H1 (cell line): ENCODE measurements at regions not wholly inside any gene's neighbourhood (a gene's known extent, or its start where the extent isn't known, plus 50 kb on each side); places are given as distances from the start of the nearest gene placed in this dataset.

Source experiments
- CTCF ChIA-PET: fragments of 300-600 bp; sonication (Branson Sonifier 250); formaldehyde crosslinking; loops from one replicate; lab custom pipeline; 2021; ENCODE audit not compliant: partially characterized antibody; lab: Charles Lee
- POLR2A ChIA-PET: fragments of 300-600 bp; sonication (Branson Sonifier 250); formaldehyde crosslinking; loops from one replicate; lab custom pipeline; 2021; ENCODE audit warnings: inconsistent platforms; ENCODE audit not compliant: partially characterized antibody; lab: Charles Lee
- DNase-seq, 2 experiments: peaks; one replicate each; pipeline versions ENCODE4 v3.0.0 to v3.0.0-alpha.2; 2010 to 2022; ENCODE audit warnings: low spot score in 2 of 2, low read depth in 1 of 2, mixed read lengths in 1 of 2
- FAIRE-seq: peaks from 2 replicates; lab custom pipeline; 2011; peaks lifted over from hg19 to GRCh38; lab: Jason Lieb, UNC
- H2AFZ ChIP-seq: 2 replicates; pipeline ENCODE4 v1.8.1; 2012; ENCODE audit warnings: low read length, inconsistent platforms
- H2AK5ac ChIP-seq: 2 replicates; pipeline ENCODE4 v1.6.1; 2013; ENCODE audit warnings: low read depth, low read length
- H2BK120ac ChIP-seq: replicated peaks from 2 replicates; pipeline ENCODE3; 2013; ENCODE audit warnings: low read depth, low read length, inconsistent platforms
- H2BK12ac ChIP-seq: 2 replicates; pipeline ENCODE4 v1.6.1; 2013; ENCODE audit warnings: low read depth, low read length
- H2BK15ac ChIP-seq: 2 replicates; pipeline ENCODE4 v1.6.1; 2013; ENCODE audit warnings: low read length
- H2BK20ac ChIP-seq: 2 replicates; pipeline ENCODE4 v1.6.1; 2013; ENCODE audit warnings: low read length
- H2BK5ac ChIP-seq: 2 replicates; pipeline ENCODE4 v1.6.1; 2013; ENCODE audit warnings: low read depth, low read length
- H3K14ac ChIP-seq: 2 replicates; pipeline ENCODE4 v1.6.1; 2013; ENCODE audit warnings: inconsistent platforms; ENCODE audit not compliant: insufficient read length
- H3K18ac ChIP-seq: 2 replicates; pipeline ENCODE4 v1.6.1; 2013; ENCODE audit warnings: low read length; ENCODE audit errors: extremely low read depth
- H3K23ac ChIP-seq: 2 replicates; pipeline ENCODE4 v1.6.1; 2013; ENCODE audit warnings: inconsistent platforms; ENCODE audit not compliant: insufficient read length
- H3K23me2 ChIP-seq: 2 replicates; pipeline ENCODE4 v1.6.1; 2013; ENCODE audit warnings: low read depth, low read length
- H3K27ac ChIP-seq: 2 replicates; pipeline ENCODE4 v1.6.1; 2011; ENCODE audit warnings: low read depth, low read length, inconsistent platforms
- H3K27me3 ChIP-seq, 4 experiments: replicated peaks in 1 of 4; 1 replicate in 1 of 4; 2 replicates in 3 of 4; pipeline versions ENCODE4 v1.6.1 to v1.8.1; 2011 to 2013; ENCODE audit warnings: low read length in 3 of 4, mild to moderate bottlenecking in 3 of 4, inconsistent platforms in 2 of 4, mixed read lengths in 2 of 4, moderate library complexity in 1 of 4; ENCODE audit not compliant: control insufficient read depth in 3 of 4, insufficient read depth in 3 of 4; ENCODE audit errors: extremely low read depth in 1 of 4
- H3K36me3 ChIP-seq, 4 experiments: 2 replicates each; pipeline versions ENCODE4 v1.6.1 to v1.8.1; 2011 to 2013; ENCODE audit warnings: mild to moderate bottlenecking in 4 of 4, low read length in 3 of 4, moderate library complexity in 2 of 4, control low read depth in 1 of 4, inconsistent platforms in 1 of 4; ENCODE audit not compliant: insufficient read depth in 4 of 4, control insufficient read depth in 2 of 4
- H3K4ac ChIP-seq: replicated peaks from 2 replicates; pipeline ENCODE3; 2013; ENCODE audit warnings: low read length, low read depth, mixed read lengths, inconsistent platforms; ENCODE audit not compliant: insufficient read length
- H3K4me1 ChIP-seq, 4 experiments: replicated peaks in 1 of 4; 1 replicate in 1 of 4; 2 replicates in 3 of 4; pipeline versions ENCODE4 v1.6.1 to v1.8.1; 2011 to 2013; ENCODE audit warnings: low read length in 3 of 4, inconsistent platforms in 2 of 4, mixed read lengths in 1 of 4; ENCODE audit not compliant: insufficient read depth in 4 of 4, control insufficient read depth in 3 of 4
- H3K4me2 ChIP-seq, 2 experiments: 2 replicates each; pipeline versions ENCODE4 v1.6.1 to v1.8.1; 2011 to 2013; ENCODE audit warnings: low read depth in 2 of 2, low read length in 2 of 2, control low read depth in 1 of 2, inconsistent platforms in 1 of 2, mild to moderate bottlenecking in 1 of 2; ENCODE audit not compliant: insufficient read depth in 1 of 2
- H3K4me3 ChIP-seq, 4 experiments: fragments of 200-600, 300-600 bp in 1 of 4; sonication (generic), shearing (Covaris generic), sonication (Bioruptor Twin) in 1 of 4; 2 replicates each; pipeline versions ENCODE4 v1.5.1 to v1.8.1; 2011 to 2016; ENCODE audit warnings: low read length in 4 of 4, low read depth in 3 of 4, control low read depth in 2 of 4, inconsistent platforms in 2 of 4, mild to moderate bottlenecking in 2 of 4, mixed read lengths in 1 of 4, moderate library complexity in 1 of 4; ENCODE audit not compliant: insufficient read depth in 2 of 4; ENCODE audit errors: extremely low read depth in 1 of 4
- H3K56ac ChIP-seq: replicated peaks from 2 replicates; pipeline ENCODE3; 2013; ENCODE audit warnings: low read depth, mild to moderate bottlenecking, mixed read lengths, low read length, inconsistent platforms; ENCODE audit not compliant: insufficient read length
- H3K79me1 ChIP-seq: 2 replicates; pipeline ENCODE4 v1.6.1; 2013; ENCODE audit warnings: low read depth, low read length, control low read depth
- H3K79me2 ChIP-seq, 2 experiments: 2 replicates each; pipeline versions ENCODE4 v1.6.1 to v1.8.1; 2012 to 2013; ENCODE audit warnings: low read length in 2 of 2, mild to moderate bottlenecking in 2 of 2, inconsistent platforms in 1 of 2; ENCODE audit not compliant: insufficient read depth in 2 of 2, control insufficient read depth in 1 of 2
- H3K9ac ChIP-seq, 4 experiments: replicated peaks in 1 of 4; 1 replicate in 1 of 4; 2 replicates in 3 of 4; pipeline versions ENCODE4 v1.6.1 to v1.8.1; 2011 to 2013; ENCODE audit warnings: low read depth in 3 of 4, low read length in 3 of 4, control low read depth in 2 of 4, mild to moderate bottlenecking in 2 of 4, moderate library complexity in 2 of 4, inconsistent platforms in 1 of 4; ENCODE audit errors: extremely low read depth in 1 of 4
- H3K9me3 ChIP-seq, 2 experiments: 2 replicates each; pipeline versions ENCODE4 v1.6.1 to v1.8.1; 2012 to 2013; ENCODE audit warnings: mild to moderate bottlenecking in 2 of 2, moderate library complexity in 2 of 2, control low read depth in 1 of 2, inconsistent platforms in 1 of 2, low read depth in 1 of 2, low read length in 1 of 2, mixed read lengths in 1 of 2; ENCODE audit not compliant: insufficient read depth in 2 of 2
- H4K20me1 ChIP-seq, 2 experiments: replicated peaks in 1 of 2; 2 replicates each; pipeline versions ENCODE3 to v1.8.1; 2011 to 2013; ENCODE audit warnings: inconsistent platforms in 2 of 2, low read length in 2 of 2, mild to moderate bottlenecking in 1 of 2; ENCODE audit not compliant: insufficient read depth in 2 of 2, control insufficient read depth in 1 of 2
- H4K5ac ChIP-seq: 2 replicates; pipeline ENCODE4 v1.6.1; 2013; ENCODE audit warnings: low read length, low read depth, mixed read lengths, inconsistent platforms; ENCODE audit not compliant: insufficient read length
- H4K8ac ChIP-seq: 2 replicates; pipeline ENCODE4 v1.8.0; 2013; ENCODE audit warnings: mild to moderate bottlenecking, moderate library complexity, low read length, inconsistent platforms; ENCODE audit not compliant: insufficient read depth; ENCODE audit errors: extremely low read depth
- H4K91ac ChIP-seq: replicated peaks from 2 replicates; pipeline ENCODE3; 2013; ENCODE audit warnings: low read length, mixed read lengths, inconsistent platforms; ENCODE audit not compliant: insufficient read length
- EP300 ChIP-seq, 2 experiments: IDR thresholded peaks; 1 replicate in 1 of 2; 2 replicates in 1 of 2; pipeline ENCODE4 v1.6.1; 2011 to 2012; ENCODE audit warnings: low read depth in 2 of 2, low read length in 2 of 2, mild to moderate bottlenecking in 2 of 2, borderline replicate concordance in 1 of 2, inconsistent platforms in 1 of 2, moderate library complexity in 1 of 2
- PHF8 ChIP-seq: fragments of 200-600 bp; sonication (generic); conservative IDR thresholded peaks from 2 replicates; pipeline ENCODE4 v1.7.1; 2012; ENCODE audit warnings: low read depth, mild to moderate bottlenecking, inconsistent platforms, low read length, moderate library complexity
- POU5F1 ChIP-seq: IDR thresholded peaks from 2 replicates; pipeline ENCODE4 v1.6.1; 2011; ENCODE audit warnings: low read depth, mild to moderate bottlenecking, low read length, moderate library complexity
- RBBP5 ChIP-seq: IDR thresholded peaks from 2 replicates; pipeline ENCODE4 v1.7.1; 2012; ENCODE audit warnings: low read depth, mild to moderate bottlenecking, inconsistent platforms, low read length, moderate library complexity, borderline replicate concordance
- RXRA ChIP-seq: IDR thresholded peaks from 2 replicates; pipeline ENCODE4 v1.6.1; 2011; ENCODE audit warnings: low read depth, mild to moderate bottlenecking, low read length, moderate library complexity; ENCODE audit not compliant: insufficient read depth
- SAP30 ChIP-seq: fragments of 300-600 bp; sonication (generic); IDR thresholded peaks from 2 replicates; pipeline ENCODE4 v1.7.1; 2012; ENCODE audit warnings: low read length, moderate library complexity, mild to moderate bottlenecking, inconsistent platforms; ENCODE audit not compliant: insufficient read depth, insufficient replicate concordance
- SUZ12 ChIP-seq: fragments of 200-600 bp; sonication (generic); IDR thresholded peaks from 2 replicates; pipeline ENCODE4 v1.6.1; 2012; ENCODE audit warnings: mild to moderate bottlenecking, inconsistent platforms, low read length, moderate library complexity, mixed read lengths
- YY1 ChIP-seq: IDR thresholded peaks from 2 replicates; pipeline ENCODE4 v1.6.1; 2011; ENCODE audit warnings: low read depth, mild to moderate bottlenecking, low read length
- TF ChIP-seq, protein P1 (sequence below): IDR thresholded peaks from 2 replicates; pipeline ENCODE4 v1.6.1; 2012; ENCODE audit warnings: inconsistent platforms

DNA sequence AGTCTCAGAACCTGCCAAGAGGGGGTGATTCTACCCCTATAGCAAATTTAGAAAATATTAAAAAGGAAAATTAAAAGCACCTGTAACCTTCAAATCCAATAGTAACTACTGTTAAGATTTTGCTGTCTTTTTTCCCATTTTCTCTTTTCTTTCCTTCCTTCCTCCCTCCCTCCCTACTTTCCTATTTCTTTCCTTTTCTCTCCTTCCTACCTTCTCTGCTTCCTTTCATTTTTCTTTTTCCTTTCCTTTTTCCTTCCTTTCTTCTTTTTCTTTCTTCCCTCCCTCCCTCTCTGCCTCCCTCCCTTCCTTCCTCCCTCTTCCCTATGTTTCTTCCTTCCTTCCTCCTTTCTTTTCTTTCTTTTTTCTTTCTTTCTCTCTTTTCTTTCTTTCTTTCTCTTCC, 120.2 kb upstream of the KCTD7 start:
- Histone ChIP-seq H4K91ac (no peak overlapping the region), H3K9ac (no peak overlapping the region), H2BK15ac (no peak overlapping the region), H3K23ac (no peak overlapping the region), H3K36me3 (no peaks in the 10 kb centered on the region), H2BK120ac (no peak overlapping the region), H3K4me1 (no peaks in the 10 kb centered on the region), H3K79me1 (no peaks in the 10 kb centered on the region), H3K4me3 (no peak overlapping the region), H4K8ac (no peak overlapping the region), H3K4ac (no peak overlapping the region), H3K14ac (no peak overlapping the region), H2AFZ (no peak overlapping the region), H2BK20ac (no peak overlapping the region), H2BK12ac (no peak overlapping the region), H2AK5ac (no peak overlapping the region), H2BK5ac (no peak overlapping the region), H3K18ac (no peak overlapping the region), H3K27ac (no peak overlapping the region), H4K5ac (no peak overlapping the region), H3K9me3 (no peaks in the 10 kb centered on the region; a peak in 1 of 4 replicates), H3K56ac (no peak overlapping the region), H3K27me3 (no peaks in the 10 kb centered on the region), H4K20me1 (no peaks in the 10 kb centered on the region), H3K4me2 (no peak overlapping the region), H3K79me2 (no peaks in the 10 kb centered on the region), H3K23me2 (no peaks in the 10 kb centered on the region; the same call in 1 of the 2 replicates)
- TF ChIP-seq RXRA (no peak), SUZ12 (no peak), POU5F1 (no peak), PHF8 (no peak), YY1 (no peak), SAP30 (no peak), RBBP5 (no peak), EP300 (IDR thresholded peaks at IDR 0.05; ENCODE audit: borderline replicate concordance in 1 of 2, low read depth in 2 of 2, low read length in 2 of 2) (no peak)
- TF ChIP-seq, protein P1, sequence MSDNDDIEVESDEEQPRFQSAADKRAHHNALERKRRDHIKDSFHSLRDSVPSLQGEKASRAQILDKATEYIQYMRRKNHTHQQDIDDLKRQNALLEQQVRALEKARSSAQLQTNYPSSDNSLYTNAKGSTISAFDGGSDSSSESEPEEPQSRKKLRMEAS = no peak
- ChIA-PET POLR2A (no interaction called here), CTCF (no interaction called here)
- FAIRE-seq (no peak), DNase-seq (no peak)
